HG03139 (cell line): ENCODE measurements at regions not wholly inside any gene's neighbourhood (a gene's known extent, or its start where the extent isn't known, plus 50 kb on each side); places are given as distances from the start of the nearest gene placed in this dataset.
"Not testable (repeated sequence)": the region's sequence is repeated elsewhere in the genome, so short reads cannot be mapped to it uniquely, and the experiment has no call there.

Experiments
- ATAC-seq: cut with Tn5 transposase; IDR thresholded peaks from one replicate; pipeline ENCODE4 v1.9.1; 2021; ENCODE audit not compliant: unreplicated experiment

DNA sequence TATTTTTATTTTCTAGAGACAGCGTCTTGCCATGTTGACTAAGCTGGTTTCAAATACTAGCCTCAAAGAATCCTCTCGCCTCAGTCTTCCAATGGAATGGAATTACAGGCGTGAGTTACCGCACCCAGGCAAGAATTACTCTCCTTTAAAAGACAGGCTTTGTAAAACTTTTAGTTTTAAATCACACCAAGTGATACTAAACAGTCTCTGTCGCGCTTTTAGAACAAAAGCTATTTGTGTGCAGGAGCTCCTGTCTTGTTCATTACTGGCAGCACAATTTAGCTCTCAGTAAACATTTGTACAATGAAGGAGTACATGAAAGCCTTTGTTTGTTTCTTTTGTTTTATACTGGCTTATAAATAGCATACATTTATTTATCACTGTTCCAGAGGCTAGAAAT lies 1719.2 kb upstream of the PIK3C3 start:
- no peak for ATAC-seq

DNA sequence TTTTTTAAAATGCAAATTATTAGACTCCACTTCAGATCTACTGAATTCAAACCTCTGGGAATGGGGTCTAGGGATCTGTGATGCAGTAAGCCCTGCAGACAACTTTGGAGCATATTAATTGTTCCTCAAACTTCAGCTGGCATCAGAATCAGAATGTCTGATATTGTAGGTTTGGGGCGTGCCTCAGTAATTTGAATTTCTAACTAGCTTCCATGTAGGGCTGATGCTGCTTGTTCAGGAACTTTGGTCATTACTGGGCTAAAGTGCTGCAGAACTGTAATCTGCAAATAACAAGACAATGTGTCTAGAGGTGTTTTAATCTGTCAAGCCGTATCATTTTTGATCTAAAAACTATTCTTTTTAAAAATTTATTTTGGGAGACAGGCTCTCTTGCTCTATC lies 1719.7 kb upstream of the PIK3C3 start:
- ATAC-seq, result no peak

DNA sequence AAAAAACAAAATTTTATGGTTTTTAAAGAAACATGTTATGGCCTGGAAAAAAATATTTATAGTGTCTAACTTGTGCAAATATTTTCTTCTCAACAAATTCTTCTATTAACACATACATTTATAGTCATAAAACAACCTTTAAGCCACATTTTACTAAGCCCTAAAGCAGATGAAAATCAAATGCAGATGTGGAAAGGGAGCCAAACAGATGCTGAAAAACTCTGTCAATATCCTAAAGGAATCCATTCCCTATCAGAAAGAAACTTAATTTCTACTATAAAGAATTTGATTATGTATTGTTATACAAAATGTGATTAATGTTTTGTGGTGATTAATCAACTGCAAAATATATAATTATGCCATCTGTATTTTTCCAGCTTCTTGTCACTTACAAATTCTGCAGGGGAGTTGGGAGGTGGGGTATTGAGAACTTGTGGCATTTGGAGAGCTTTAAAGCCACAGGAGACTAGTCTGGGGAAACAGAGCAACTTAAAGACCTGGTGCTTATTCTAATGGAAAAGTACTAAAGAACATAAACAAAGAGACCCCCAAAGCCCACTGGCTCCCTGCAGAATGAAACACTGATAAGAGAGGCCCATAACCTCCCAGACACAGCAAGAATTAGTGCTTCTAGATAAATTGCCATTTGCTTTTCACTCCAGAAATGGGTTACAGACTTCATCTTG lies 1721.0 kb upstream of the PIK3C3 start:
- no peak for ATAC-seq

DNA sequence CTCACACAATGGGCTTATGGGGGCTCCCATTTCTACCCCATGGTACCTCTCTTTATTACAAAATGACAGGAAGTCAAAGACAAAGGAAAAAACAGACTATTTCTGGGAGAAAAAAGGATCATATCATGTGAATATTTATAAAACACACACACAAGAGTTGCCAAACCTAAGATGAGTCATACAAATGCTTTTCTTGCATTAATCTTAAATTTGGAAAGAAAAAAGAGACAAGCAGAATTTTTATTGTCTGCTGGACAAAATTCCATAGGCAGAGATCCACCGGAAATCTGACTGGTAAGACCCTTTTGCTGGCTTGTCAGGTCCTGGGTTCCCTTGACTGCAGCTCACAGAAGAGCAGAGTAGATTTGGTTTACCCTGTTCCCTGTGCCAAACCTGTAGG lies 1732.3 kb upstream of the PIK3C3 start:
- no peak for ATAC-seq

DNA sequence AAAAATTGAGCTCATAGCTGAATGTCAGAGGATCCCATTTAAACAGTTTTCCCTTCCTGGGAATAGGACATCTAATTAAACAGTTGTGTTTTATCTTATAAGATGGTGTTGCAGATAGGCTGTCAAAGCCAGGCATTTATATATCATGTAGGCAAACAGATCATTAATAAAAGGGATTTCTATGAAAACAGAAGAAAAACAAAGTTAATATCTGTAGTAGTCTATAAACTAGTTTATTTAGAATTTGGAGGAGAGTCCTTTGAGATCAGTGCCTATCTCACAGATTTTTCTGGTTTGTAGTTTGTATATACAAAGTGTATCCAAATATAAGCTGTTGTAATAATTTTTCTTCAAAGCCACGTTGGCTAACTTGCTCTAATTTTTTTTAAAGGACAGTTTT lies 1738.2 kb upstream of the PIK3C3 start:
- no peak for ATAC-seq

DNA sequence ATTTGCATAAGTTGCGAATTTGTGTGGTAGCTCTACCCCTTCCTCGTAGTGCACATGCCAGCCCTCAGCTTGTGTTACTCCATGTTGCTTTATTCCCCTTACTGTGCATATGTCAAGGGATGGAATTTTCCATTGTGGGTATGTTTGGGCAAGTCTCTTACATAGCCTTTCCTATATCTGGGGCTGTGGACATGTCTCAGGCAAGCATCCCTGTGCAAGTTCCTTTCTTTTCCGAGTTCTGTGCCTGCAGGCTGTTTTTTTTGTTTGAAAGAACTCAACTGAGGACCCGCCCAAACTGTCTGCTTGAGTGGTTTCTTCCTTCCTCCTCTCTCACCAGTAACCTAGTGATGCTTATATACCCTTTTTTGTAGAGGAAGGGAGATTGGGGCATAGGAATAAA lies 1739.1 kb upstream of the PIK3C3 start:
- ATAC-seq, result no peak

DNA sequence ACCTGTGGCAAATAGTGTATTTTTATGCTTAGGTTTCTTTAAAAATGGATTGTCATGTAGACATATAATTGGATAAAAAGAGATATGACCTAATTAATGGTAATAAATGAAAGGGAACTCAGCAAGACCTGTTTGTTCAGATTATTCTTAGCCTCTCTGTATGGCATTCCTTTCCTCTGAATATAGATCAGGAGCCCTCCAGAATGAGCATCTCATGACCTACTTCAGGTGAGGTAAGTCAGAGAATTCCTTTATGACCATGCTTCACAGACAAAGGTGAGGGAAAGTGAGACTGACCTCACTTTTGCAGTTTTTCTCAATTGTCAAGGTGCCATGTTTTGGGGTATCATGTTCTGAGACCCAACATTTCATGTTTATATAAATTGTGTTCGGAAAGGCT lies 1744.3 kb upstream of the PIK3C3 start:
- no peak for ATAC-seq

DNA sequence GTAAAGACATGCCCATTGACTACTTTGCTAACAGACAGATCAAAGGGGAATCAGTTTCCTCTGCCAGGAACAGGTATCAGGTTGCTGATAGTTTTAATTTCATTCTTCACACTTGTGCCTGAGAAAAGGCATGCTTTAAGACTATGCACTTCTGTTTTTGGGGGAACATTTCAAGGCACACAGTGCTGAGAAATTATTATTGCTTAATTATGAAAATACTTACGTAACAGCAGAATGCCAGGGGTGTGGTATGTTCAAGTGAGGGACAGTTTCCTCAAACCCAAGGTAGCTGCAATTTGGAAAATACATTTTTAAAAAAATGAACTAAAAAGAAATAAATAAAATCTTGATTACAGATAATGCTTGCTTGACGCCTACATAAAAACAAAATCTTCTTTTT lies 1746.1 kb upstream of the PIK3C3 start:
- ATAC-seq, result no peak

DNA sequence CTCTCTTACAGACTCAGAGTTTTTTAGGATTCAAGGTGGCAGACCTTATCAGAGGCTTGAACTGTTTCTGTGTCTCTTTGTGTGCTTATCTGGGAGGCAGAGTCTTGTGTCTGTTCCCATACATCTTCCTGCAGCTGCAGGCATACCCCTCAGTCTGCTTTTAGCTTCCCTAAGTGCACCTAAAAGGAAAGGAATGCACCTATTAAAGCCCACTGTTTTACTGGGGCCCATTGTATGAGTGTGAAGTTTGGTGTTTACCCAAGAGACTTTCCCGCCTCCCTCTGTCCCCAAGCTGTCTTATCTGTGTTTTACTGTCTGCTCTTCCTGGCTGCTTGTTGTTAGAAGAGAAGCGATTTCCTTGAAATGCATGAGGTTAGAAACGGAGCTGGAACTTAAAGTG lies 1757.3 kb upstream of the PIK3C3 start:
- no peak for ATAC-seq

DNA sequence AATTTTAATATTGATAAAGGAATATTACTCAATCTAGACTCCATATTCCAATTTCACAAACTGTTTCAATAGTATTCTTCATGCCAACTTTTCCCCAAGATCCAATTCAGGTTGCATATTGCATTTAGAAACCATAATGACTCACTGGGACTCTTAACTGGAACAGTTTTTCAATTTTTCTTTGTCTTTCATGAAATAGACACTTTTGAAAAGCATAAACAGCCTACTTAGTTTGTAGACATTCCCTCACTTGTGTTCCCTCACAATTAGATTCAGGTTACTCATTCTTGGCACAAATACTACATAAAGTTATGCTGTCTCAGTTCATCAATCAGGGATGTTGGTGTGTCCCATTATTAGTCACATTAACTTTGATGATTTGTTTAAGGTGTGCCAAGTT lies 1768.4 kb upstream of the PIK3C3 start:
- ATAC-seq, result no peak

DNA sequence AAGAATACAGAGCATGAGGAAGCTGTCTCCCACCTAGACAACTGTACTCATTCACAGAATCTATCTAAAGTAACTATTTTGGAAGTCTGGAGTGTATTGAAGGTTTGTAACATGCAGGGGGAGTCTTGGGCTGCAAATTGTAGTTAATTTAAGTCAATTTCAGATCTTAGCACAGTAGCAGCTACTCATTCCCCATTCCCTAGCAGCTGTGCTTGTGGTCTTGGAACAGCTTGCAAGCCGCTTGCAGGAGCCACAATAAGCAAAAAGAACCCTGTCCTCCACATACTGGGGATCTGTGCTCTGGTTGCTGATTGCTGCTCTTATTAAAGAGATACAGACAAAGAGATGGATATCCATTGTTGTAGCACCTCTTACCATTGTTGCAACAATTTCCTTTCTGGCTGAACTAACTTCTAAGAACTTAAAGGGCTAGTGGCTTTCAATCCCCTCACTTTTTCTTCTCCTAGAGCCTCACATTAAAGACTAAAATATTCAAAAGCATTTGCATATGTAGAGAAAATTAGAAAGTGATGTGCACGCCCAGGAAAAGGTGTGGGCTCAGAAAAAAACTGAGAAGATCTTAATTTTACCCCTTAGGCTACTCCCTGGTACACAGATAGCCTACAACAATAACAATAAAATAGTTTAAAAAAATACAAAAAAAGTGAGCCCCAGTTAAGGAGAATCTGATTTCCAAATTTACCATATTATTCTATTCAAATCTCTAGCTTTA lies 1775.1 kb upstream of the PIK3C3 start:
- no peak for ATAC-seq

DNA sequence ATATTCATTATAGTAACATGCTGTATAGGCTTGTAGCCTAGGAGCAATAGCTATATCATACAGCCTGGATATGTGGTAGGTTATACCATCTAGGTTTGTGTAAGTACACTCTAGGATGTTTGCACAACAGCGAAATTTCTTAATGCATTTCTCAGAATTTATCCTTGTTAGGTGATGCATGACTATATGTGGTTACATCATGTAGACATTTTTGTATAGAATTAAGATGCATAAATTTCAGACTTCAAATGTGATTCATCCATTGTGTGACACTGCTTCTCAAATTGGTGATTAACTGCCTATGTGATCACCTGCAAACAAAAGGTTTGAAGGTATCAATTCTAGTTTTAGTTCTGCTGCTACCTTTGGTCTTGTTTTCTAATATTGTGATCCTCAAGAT lies 1787.0 kb upstream of the PIK3C3 start:
- ATAC-seq, result no peak

DNA sequence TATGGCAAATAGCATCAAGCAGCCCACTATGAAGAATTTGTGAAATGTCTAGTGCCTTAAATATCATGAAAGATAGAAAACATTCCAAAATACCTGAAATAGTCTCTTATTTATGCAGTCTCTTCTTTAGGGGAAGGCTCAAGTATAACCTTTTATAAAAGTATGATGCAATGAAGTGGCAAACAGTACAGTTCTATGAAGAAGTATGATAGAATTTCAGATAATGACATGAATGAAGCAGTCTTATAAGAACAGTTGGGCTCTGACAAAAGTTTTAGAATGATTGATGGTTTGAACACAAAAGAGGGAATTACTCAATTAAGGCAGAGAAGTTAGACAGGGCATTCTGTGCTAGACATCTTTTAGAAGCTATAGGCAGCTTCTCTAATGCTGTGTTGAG lies 1791.8 kb upstream of the PIK3C3 start:
- no peak for ATAC-seq

DNA sequence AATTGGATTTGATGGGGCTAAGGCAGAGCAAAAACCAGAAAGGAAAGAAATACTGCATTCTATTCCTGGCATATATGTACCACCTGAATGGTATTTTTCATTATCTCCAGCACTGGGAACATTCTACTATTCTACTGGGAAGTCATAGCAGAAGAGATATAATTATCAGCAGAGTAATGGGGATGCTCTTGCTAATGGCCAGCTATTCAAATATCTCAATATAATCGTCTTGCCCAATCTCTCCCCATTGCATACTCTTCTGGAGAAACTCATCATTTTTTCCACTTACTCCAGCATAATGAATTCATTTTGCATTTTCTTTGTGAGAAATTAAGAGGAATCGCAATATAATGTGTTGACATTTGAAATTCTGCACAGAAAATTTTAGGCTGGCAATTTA lies 1794.7 kb upstream of the PIK3C3 start:
- ATAC-seq, result no peak

DNA sequence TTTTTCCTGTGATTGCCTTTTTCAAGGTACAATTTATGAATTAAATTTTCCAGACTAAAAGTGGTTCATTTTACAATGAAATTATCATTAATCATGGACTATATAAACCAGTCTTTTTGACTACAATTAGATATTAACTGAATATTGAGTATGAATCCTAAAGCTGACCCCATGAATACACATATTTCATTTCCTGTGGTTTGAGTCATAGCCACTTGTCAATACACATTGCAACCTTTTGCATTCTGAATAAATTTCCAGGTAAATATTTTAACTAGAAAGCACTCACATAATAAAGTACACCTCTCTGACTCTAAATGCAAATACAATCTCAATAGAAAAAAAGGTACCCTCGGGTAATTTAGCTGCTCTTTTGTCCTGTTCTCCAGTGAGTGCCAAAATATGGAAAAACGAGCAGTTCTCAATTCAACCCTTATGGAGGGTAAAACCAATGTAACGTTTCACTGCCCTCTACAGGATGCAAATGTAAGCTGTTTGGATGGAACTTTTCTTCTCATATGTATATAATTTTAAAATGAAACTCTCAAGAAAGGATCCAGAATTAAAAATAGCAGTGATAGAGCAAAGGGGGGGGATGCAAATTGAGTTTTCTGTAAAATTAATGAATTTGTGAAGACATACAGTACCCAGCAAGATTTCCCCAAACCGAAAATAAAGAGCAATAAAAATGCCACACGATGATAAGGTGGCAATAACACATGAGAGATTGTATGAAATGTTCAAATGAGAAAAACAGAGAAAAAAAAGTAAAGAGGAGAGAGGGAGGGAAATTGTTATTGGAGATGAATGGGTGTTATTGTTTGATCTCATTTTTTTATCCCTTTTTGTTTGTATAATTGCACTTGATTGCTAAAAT lies 1795.7 kb upstream of the PIK3C3 start:
- ATAC-seq, result no peak

DNA sequence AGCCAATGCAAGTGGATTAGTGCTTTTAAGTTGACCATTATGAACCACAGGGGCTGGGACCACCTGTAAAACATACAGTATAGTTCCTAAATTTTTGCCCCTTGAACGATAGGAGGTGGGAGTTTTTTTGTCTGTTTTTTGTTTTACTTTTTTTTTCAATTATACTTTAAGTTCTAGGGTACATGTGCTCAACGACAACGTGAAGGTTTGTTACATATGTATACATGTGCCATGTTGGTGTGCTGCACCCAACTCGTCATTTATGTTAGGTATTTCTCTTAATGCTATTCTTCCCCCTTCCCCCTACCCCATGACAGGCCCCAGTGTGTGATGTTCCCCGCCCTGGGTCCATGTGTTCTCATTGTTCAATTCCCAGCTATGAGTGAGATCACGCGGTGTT lies 1797.9 kb upstream of the PIK3C3 start:
- ATAC-seq, result no peak

DNA sequence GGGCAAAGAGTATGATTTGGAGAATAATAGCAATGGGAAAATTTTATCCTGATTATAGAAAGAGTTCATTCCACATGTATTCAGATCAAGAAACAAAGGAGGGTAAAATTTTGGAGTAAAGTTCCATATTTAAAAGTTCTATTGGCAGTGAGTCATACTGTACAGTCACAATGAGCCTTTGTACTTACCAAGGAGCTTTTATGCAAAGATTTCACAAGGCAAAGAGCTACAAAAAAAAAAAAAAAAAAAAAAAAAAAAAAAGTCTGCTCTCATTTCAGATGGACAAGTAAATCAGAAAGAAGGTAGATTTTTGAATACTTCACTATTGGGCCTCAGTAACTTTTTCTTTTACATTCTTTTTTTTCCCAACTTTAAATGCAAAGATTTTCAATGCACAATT lies 1802.2 kb upstream of the PIK3C3 start:
- ATAC-seq, result no peak

DNA sequence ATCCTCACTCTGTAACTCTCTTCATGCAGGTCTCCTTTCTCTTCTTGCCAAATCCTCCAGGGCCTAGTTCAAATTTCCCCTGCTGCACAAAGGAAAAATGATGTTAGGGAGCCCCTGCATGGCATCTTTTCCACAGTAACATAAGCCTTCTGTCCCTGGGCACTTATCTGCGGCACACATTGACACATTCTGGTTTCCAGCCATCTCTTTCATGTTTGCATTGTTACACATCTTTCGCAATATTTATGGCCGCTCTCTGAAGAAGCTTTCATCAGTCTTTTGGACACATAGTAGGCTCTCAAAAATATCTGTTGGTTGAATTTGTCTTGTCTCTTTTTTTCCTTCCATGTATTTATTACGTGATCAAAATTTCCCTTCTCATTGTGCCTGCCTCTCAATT lies 1806.1 kb upstream of the PIK3C3 start:
- no peak for ATAC-seq

DNA sequence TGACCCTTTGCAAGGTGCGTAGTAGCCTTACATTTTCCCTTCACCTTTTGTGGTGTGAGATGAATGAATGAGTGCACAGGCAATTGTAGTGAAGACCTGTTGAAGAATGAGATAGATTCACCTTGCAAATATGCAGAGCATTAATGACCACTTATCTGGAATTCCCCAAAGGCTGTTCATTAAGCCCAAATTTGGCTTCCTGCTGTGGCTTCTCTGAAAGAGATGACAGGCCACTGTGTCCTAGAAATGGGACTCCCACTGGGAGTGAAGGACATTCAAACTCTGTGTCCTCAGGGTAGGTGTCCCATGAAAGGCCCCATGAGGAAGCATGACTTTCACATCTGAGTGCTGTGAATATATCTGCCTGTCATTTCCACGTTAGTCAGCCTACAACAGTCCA lies 1821.8 kb upstream of the PIK3C3 start:
- ATAC-seq, result no peak

DNA sequence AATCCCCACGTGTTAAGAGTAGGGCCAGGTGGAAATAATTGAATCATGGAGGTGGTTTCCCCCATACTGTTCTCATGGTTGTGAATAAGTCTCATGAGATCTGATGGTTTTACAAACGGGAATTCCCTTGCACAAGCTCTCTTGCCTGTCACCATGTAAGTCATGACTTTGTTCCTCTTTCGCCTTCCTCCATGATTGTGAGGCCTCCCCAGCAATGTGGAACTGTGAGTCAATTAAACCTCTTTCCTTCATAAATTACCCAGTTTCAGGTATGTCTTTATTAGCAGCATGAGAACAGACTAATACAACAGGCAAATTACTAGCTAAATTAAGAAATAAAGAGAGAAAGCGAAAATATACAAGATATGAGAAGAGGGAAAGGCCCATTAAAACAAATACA lies 1822.6 kb upstream of the PIK3C3 start:
- not testable (repeated sequence) for ATAC-seq

DNA sequence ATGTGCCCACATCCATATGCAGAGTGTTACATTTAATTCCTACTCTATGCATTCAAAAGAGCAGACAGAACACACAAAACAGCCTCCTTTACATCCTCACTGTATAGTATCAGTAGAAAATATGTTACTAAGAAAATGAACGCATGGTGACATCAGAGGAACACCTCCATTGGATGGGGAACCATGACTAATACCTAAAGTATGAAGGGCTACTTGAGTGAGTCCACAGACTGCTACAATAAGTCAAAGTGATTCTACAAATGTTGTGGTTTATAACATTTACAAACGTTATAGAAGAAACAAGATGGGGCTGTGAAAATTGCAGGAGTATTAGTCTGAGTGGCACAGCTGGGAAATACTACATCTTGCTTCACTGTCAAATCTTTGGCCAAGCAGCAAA lies 1830.9 kb upstream of the PIK3C3 start:
- no peak for ATAC-seq

DNA sequence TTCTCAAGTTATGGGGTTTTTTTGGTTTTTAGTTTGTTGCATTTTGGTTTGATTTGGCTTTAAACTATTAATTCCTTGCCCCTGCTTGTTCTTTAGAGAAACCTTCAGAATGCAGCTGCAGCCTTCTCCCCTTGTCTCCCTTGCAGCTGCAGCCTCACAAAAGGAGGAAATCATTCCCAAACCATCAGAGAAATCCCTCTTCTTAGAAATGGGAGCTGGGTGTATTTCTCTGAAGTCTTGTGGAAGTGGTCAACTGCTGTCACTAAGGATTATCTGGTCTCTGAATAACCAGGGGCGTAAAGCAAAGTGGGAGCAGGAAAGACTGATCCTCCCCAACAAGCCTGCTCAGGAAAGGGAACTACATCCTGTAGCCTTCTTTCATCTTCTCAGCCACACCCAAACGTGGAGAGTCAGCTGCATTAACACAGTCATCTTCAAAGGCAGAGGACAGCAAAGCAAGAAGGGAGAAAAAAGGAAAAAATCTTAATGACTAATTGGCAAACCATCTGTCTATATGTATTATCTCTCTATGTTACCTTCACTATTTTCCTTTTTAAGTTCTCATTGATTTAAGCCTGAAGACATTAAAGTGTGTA lies 1834.1 kb upstream of the PIK3C3 start:
- no peak for ATAC-seq
